HUES6 (cell line): ENCODE measurements at regions not wholly inside any gene's neighbourhood (a gene's known extent, or its start where the extent isn't known, plus 50 kb on each side); places are given as distances from the start of the nearest gene placed in this dataset.

Experiments used
- H3K27ac ChIP-seq: 2 replicates; pipeline ENCODE4 v1.7.0; 2013; ENCODE audit warnings: low read depth, mild to moderate bottlenecking, low read length, inconsistent platforms
- H3K27me3 ChIP-seq: 2 replicates; pipeline ENCODE4 v1.6.1; 2013; ENCODE audit warnings: low read length; ENCODE audit not compliant: control insufficient read depth, insufficient read depth
- H3K36me3 ChIP-seq: 2 replicates; pipeline ENCODE4 v1.6.1; 2013; ENCODE audit warnings: low read length; ENCODE audit not compliant: control insufficient read depth, insufficient read depth
- H3K4me1 ChIP-seq: 2 replicates; pipeline ENCODE4 v1.6.1; 2013; ENCODE audit warnings: low read length; ENCODE audit not compliant: control insufficient read depth, insufficient read depth
- H3K4me3 ChIP-seq: 2 replicates; pipeline ENCODE4 v1.5.1; 2013; ENCODE audit warnings: low read depth, low read length
- H3K9ac ChIP-seq: one replicate; pipeline ENCODE4 v1.6.1; 2013; ENCODE audit warnings: mild to moderate bottlenecking, low read length
- H3K9me3 ChIP-seq: 2 replicates; pipeline ENCODE4 v1.6.1; 2013; ENCODE audit warnings: low read depth, low read length; ENCODE audit not compliant: control insufficient read depth, insufficient read depth

GRCh38 chr20:22382742-22383141 lies 201.6 kb downstream of the FOXA2 start:
- Histone ChIP-seq H3K9me3 (no peaks in the 10 kb centered on the region), H3K4me1 (no peaks in the 10 kb centered on the region), H3K9ac (no peak overlapping the region), H3K4me3 (no peak overlapping the region), H3K27me3 (peaks cover 14% of the 10 kb centered on the region), H3K27ac (no peak overlapping the region), H3K36me3 (no peaks in the 10 kb centered on the region)

- Histone ChIP-seq H3K27me3 (peaks cover 12% of the 10 kb centered on the region), H3K4me1 (no peaks in the 10 kb centered on the region), H3K4me3 (no peak overlapping the region), H3K36me3 (no peaks in the 10 kb centered on the region), H3K9ac (no peak overlapping the region), H3K9me3 (no peaks in the 10 kb centered on the region), H3K27ac (no peak overlapping the region)
Measured at GRCh38 chr20:22381812-22382416, 202.5 kb downstream of the FOXA2 start.

- Histone ChIP-seq H3K27ac (no peak overlapping the region), H3K4me3 (no peak overlapping the region), H3K36me3 (no peaks in the 10 kb centered on the region), H3K27me3 (no peaks in the 10 kb centered on the region), H3K4me1 (no peaks in the 10 kb centered on the region), H3K9ac (no peak overlapping the region), H3K9me3 (no peaks in the 10 kb centered on the region)
Measured at GRCh38 chr20:22379472-22379871, 204.9 kb downstream of the FOXA2 start.

GRCh38 chr20:22374678-22375590 lies 209.4 kb downstream of the FOXA2 start:
- Histone ChIP-seq H3K27ac (no peak overlapping the region), H3K9me3 (no peaks in the 10 kb centered on the region), H3K4me1 (no peaks in the 10 kb centered on the region; the same call in 1 of the 2 replicates)

GRCh38 chr20:22374066-22374465 lies 210.3 kb downstream of the FOXA2 start:
- H3K4me3 ChIP-seq = no peak overlapping the region
- H3K27ac ChIP-seq = no peak overlapping the region
- H3K9me3 ChIP-seq = no peaks in the 10 kb centered on the region
- H3K36me3 ChIP-seq = no peaks in the 10 kb centered on the region
- H3K27me3 ChIP-seq = peaks cover 14% of the 10 kb centered on the region; the same call in 1 of the 2 replicates
- no peaks in the 10 kb centered on the region; the same call in 1 of the 2 replicates for H3K4me1 ChIP-seq
- no peak overlapping the region for H3K9ac ChIP-seq

More at GRCh38 chr20:22374678-22375590, 209.4 kb downstream of the FOXA2 start:
- no peak overlapping the region for H3K4me3 ChIP-seq
- no peak overlapping the region for H3K9ac ChIP-seq
- H3K27me3 ChIP-seq = peaks cover 11% of the 10 kb centered on the region; the same call in 1 of the 2 replicates
- no peaks in the 10 kb centered on the region for H3K36me3 ChIP-seq

GRCh38 chr20:22373164-22373895 lies 211.0 kb downstream of the FOXA2 start:
- H3K27me3 ChIP-seq = peaks cover 14% of the 10 kb centered on the region
- H3K4me3 ChIP-seq = no peak overlapping the region
- H3K9ac ChIP-seq = no peak overlapping the region
- H3K27ac ChIP-seq = no peak overlapping the region
- no peaks in the 10 kb centered on the region for H3K9me3 ChIP-seq
- H3K4me1 ChIP-seq = no peaks in the 10 kb centered on the region; the same call in 1 of the 2 replicates
- H3K36me3 ChIP-seq = no peaks in the 10 kb centered on the region

GRCh38 chr20:22371843-22372242 lies 212.5 kb downstream of the FOXA2 start:
- no peaks in the 10 kb centered on the region for H3K9me3 ChIP-seq
- H3K36me3 ChIP-seq = no peaks in the 10 kb centered on the region
- H3K27ac ChIP-seq = no peak overlapping the region
- H3K4me3 ChIP-seq = no peak overlapping the region
- H3K9ac ChIP-seq = no peak overlapping the region
- peaks cover 14% of the 10 kb centered on the region for H3K27me3 ChIP-seq
- no peaks in the 10 kb centered on the region; the same call in 1 of the 2 replicates for H3K4me1 ChIP-seq

GRCh38 chr20:22370137-22370536 lies 214.2 kb downstream of the FOXA2 start:
- H3K4me1 ChIP-seq = no peaks in the 10 kb centered on the region; the same call in 1 of the 2 replicates
- no peak overlapping the region for H3K4me3 ChIP-seq
- H3K27ac ChIP-seq = no peak overlapping the region
- H3K9ac ChIP-seq = no peak overlapping the region
- no peaks in the 10 kb centered on the region for H3K9me3 ChIP-seq
- peaks cover 16% of the 10 kb centered on the region for H3K27me3 ChIP-seq
- no peaks in the 10 kb centered on the region for H3K36me3 ChIP-seq

GRCh38 chr20:22369100-22369499 lies 215.3 kb downstream of the FOXA2 start:
- H3K27ac ChIP-seq = no peak overlapping the region
- H3K4me1 ChIP-seq = no peaks in the 10 kb centered on the region; the same call in 1 of the 2 replicates
- H3K9me3 ChIP-seq = no peaks in the 10 kb centered on the region
- no peak overlapping the region for H3K4me3 ChIP-seq
- H3K27me3 ChIP-seq = peaks cover 16% of the 10 kb centered on the region
- no peaks in the 10 kb centered on the region for H3K36me3 ChIP-seq
- H3K9ac ChIP-seq = no peak overlapping the region

- H3K27ac ChIP-seq = no peak overlapping the region
- no peaks in the 10 kb centered on the region; the same call in 1 of the 2 replicates for H3K4me1 ChIP-seq
- peaks cover 16% of the 10 kb centered on the region for H3K27me3 ChIP-seq
- no peaks in the 10 kb centered on the region for H3K9me3 ChIP-seq
- H3K4me3 ChIP-seq = no peak overlapping the region
- H3K9ac ChIP-seq = no peak overlapping the region
- no peaks in the 10 kb centered on the region for H3K36me3 ChIP-seq
Measured at GRCh38 chr20:22368235-22368634, 216.1 kb downstream of the FOXA2 start.
